Right hindlimb (tissue), 1 donor: ENCODE measurements at regions not wholly inside any gene's neighbourhood (a gene's known extent, or its start where the extent isn't known, plus 50 kb on each side); places are given as distances from the start of the nearest gene placed in this dataset.

Source experiments
- DNase-seq: peaks from one replicate; pipeline ENCODE4 v3.0.0-alpha.2; 2018

DNA sequence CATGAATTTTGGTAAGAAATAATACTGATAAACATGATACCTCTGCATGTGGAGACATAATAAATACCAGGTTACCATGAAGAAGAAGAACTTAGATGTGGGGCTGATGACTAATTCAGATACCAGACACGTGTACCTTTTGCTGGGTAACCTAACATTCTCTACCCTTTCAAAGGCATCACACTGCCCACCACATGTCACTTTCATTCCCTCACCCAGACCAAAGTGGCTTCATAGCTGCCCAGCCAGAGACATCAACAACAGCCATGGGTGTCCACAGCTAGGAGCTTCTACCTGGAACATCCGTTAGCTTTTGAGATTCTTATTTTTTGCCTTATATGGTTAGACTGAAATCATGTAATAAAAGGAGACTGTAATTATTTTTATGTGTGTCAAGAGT is 396.8 kb downstream of the MED10 start:
- no peak for DNase-seq

DNA sequence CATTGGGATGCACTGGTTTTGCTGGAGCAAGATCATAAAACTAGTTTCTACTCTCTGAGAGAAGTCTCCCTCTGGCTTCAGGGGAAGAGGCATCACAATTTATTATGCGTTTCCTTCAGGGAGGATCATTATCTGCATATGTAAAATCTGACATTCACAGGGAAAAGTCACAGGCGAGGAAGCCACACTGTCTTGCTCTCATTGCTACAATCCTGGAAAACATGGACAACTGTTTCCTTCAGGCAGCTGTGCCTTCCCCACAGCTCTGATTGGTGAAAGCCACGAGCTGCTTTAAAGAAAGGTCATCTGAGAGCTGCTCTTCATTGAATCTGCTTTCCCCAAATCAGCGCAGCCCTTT is 397.8 kb downstream of the MED10 start:
- no peak for DNase-seq

DNA sequence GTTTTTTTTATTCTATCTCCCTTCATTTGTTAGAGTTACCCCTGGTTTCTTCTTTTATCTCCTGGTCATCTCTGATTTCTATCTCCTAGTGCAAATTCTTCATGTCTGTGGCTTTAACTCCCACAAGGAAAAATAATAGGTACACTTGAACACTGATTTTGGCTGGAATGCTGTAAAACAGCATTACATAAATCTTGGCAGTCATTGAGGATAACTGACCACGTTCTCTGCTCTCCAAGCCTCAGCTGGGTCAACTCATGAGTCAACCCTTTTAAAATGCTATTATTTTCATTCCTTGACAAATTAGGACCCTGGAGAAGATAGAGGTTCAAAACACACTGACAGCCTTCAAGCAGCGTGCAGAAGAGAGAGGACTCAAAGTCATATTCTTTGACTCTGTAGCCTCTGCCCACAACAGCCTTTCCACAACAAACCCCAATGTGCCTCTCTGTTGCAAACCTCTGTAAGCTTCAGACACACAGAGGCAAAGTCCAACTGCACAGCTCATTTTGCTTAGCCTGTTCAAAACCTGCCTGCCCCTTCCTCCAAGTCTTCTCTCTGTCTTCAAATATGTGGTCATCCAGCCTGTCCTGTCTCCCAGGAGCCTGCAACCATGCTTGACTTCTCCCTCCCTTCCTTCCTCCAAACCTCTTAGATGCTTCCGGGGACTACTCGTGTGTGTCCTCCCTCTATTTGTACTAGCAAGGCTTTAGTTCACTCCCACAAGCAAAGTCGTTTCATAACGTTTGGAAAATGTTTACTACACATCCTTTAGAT is 398.4 kb downstream of the MED10 start:
- no peak for DNase-seq

DNA sequence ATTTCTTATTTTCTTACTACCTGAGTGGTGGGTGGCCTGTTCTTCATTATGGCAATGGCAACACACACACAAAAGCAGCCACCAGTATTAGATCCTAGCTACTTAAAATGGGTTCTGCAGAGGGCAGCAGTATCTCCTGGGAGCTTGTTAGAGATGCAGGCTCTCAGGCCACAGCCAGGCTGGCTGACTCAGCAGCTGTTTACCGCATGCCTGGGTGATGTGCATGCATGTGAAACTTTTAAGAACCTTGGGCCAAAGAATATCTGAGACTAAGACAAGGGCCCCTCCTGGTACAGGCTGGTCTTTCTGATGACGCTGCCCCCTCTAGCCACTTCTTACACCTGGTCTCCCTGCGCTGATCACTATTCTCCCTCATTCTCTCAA is 399.0 kb downstream of the MED10 start:
- no peak for DNase-seq

DNA sequence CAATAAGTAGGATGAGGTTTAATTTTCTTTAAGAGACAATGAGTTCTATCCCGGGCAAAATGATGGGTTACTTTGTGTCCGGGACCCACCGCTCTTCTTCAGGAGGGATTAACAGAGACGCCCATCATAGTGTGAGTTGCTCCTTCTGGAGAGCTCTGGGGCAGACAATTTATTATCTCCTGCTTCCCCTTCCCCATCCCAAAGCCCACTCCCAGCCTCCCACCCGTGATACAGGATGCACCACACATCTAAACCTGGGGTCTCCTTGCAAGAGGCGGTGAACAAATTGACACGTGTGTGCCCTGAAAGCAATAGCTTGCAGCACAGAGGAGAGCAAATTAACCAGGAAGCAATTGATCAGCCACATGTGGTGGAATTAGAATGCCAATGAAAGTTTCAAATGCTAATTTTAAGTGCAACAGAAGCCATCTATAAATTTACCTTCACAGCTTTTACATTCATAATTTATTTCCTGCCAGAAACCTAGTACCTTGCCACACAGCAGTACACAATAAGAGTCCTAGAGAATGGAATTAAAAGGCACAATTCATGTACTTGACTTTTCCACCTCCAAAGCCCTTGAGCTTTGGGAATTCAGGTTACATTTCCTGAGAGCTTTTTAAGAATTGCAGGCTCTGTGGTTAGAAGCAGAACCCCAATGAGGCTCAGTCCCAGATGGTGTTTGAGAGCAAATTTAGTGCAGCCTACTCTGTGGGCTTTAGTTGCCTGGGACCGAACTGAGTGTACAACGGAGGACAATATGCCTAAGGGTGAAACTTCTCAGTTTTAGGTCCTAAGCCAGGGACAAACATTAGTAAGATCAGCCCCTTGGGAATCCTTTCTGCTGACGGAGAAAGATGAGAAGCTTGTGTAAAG is 399.6 kb downstream of the MED10 start:
- no peak for DNase-seq

DNA sequence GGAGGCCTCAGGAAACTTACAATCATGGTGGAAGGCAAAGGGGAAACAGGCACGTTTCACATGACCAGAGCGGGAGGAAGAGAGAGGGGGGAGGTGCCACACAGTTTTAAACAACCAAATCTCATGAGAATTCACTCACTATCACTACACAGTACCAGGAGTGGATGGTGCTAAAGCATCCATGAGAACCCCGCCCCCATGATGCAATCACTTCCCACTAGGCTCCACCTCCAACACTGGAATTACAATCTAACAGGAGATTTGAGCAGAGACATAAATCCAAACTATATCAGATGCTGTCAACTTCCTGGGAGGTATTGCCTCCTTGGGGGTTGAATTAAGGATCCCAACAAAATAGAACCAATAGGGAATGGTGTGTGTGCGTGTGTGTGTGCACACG is 407.1 kb downstream of the MED10 start:
- DNase-seq: no peak

DNA sequence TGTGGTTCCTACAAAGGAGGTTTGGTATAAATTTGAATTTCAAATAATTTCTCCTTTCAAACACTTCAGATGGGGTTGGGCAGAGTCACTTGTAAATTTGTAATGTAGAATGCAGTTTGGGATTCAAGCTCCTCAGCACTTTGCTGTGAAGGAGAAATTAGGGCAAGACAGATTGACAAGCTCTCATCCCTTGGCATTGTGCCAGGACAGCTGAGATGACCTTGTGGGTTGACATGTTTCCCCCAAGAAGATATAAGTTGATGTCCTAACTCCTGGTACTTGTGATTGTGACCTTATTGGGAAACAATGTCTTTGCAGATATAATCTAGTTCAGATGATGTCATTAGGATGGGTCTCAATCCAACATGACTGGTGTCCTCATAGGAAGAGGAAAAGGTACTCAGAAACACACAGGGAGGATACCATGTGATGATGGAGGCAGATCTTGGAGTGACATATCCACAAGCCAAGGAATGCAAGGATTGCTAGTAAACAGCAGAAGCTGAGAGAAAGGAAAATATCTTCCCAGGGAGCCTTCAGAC is 408.3 kb downstream of the MED10 start:
- no peak for DNase-seq

DNA sequence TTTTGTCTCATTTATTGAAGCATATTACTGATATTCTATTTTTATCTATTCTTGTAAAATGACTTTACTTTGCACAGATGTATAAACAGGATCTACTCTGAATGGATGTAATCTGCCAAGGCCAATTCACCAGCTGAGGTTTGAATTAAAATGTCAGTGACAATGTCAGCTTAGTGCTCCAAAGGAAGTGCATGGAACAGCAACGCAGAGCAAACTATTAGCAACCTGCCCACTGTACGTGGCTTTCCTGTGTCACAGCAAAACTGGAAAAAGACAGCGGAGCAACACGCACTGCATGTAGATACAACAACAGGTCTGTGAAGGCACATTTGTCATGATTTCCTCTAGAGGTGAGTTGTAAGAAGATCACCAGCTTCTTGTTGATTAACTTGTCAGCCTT is 409.4 kb downstream of the MED10 start:
- no peak for DNase-seq

DNA sequence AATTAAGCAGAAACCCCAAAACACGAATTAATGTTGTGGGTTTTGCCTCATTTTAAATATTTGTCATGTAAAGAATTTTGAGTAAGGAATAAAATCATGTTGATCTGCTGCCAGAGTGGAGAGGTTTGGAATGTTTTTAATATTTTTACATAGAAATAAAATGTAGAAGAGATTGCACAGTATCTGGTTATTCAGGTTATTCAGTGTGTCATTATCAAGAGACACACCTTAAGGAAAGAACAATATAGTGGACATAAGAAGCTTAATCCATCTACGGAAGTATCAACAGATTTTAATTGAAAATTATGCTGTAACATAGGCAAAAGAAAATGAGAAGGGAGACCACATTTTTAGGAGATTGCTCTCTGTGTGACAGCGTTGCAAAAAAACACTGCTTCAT is 410.4 kb downstream of the MED10 start:
- no peak for DNase-seq

DNA sequence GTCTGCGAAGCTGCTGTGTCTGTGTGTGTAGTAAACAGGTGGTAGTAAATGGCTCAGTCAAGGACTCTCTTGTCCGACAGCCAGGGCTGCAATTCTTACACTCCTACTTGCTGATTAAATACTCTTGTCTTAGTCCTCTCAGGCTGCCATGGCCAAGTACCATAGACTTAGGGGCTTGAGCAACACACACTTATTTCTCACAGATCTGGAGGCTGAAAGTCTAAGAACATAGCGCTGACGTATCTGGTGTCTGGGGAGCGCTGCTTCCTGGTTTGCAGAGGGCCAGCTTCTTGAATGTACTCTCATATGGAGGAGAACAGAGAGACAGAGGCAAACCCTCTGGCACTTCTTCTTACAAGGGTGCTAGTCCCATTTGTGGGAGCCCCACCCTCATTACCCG is 411.0 kb downstream of the MED10 start:
- DNase-seq: no peak

DNA sequence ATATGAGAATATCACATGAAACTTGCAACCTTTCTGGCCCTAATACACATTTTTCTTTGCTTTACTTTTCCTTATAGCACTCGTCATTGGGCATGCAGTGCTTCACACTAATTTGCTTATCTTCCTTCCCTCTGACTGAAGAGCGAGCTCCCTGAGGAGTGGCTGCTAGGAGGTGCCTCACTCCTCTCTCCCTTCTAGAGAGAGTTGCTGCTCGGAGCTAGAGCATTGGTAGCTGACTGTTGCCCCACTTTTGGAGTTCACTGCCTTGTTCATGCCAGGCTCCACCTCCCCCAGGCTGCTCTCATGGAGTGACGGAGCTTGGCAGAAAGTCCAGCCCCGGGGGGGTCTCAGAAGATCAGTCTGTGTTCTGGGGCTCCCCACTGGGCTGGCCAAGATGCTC is 413.2 kb downstream of the MED10 start:
- no peak for DNase-seq

DNA sequence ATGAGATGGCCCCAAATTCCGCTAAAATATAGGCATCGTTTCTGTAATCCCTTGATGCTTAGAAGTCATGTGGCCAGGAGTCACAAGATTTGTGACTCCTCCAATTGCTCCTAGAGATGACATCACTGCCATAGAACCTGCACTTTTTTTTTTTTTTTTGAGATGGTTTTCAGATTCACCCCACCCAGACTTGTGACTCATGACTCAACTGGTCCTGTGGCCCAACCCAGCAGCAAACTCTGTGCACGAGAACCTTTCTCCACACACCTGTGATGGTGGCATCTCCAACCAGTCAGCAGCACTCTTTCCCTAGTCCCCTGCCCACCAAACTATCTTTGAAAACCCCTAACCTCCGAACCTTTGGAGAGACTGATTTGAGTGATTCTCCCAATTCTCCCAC is 414.0 kb downstream of the MED10 start:
- DNase-seq: no peak

DNA sequence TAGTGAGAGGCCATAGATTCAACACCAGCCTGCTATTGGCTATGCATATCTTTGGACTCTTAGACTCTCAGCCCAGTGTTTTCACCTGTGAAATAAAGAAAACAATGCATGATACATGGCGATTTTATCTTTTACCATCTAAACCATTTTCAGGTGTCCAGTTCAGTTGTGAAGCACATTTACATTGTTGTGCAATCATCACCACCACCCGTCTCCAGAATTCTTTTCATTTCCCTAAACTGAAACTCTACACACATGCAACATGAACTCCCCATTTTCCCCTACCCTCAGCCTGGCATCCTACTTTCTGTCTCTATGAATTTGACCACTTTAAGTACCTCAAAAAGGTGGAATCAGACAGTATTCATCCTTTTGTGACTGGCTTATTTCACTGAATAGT is 420.6 kb downstream of the MED10 start:
- DNase-seq: no peak

DNA sequence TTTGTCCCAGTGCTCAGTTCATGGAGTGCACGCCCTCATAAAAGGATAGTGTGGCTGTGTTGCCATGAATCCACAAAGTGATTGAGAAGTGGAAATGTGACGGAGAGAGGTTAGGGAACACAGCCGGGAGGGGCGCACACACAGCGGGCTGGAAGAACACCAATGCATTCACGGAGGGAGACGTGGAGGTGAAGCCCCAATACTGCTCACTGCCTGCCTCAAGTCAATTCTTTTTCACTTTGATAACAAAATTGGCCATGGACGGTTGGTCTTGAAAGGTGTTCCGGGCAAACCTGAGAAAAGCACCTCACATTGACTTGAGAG is 424.1 kb downstream of the MED10 start:
- DNase-seq: no peak

DNA sequence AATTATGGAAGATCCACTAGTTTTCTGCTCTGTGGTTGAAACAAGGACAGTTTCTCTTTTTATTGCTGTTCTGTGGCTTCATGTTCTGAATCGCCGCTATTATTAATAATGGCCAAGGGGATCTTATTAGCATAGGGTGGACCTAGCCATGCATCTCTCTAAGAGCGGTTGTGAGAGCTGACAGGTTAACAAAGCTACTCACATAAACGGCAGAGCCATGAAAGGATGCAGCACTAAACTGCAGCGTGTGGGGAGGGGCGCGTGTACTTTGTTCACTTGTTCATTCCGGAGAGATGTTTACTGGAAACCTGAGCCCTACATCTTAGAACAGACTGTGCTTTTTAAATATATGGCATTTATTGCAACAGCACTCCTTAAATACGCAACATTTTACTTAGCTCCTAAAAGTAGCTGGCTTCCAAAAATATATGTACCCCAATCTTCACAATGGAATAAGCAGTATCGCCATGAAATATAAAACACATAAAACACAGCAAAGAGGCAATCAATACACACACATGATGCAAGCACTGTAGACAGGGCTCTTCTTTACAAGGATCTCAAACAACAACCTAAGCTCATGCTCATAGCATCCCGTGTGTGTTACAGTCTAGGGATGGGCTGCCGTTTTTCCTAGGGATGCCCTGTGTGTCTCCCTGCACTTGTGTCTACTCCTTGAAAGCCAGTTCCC is 424.6 kb downstream of the MED10 start:
- DNase-seq: no peak

DNA sequence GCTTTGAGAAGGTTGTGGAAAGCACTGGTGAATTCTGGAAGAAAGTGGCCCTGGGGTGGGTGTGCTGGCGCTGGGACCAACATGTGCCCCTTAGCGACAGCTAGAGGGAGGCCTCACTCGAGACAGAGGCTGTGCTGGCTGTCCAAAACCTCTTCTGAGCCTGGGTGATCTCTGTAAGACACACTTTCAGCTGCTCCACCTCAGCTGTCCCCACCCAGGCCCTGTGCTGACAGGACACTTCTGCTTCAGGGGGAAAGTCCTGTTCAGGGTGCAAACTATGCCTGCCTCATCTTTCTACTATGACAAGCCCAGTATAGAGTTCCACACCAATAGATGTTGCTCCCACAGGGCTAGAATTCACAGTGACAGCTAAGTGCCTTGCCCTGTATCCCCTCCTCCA is 426.4 kb downstream of the MED10 start:
- no peak for DNase-seq

DNA sequence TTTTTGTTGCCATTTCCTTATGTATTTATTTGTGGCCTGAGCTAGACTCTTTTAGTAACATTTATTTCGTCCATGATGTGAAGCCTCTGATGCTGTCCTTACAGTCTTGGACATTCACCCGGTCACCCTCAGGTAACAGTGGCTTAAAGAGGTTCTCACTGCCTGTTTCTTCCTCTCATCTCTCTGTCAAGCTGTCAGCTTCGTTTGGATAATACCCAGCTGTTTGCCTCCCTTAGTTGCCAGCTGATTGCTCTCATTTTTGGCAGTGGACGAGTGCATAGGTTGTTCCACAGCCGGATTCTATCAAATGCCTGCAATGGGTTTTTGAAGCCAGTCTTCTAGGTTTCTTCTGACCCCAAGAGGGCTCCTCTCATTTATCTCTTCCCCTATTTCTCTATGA is 427.7 kb downstream of the MED10 start:
- no peak for DNase-seq

DNA sequence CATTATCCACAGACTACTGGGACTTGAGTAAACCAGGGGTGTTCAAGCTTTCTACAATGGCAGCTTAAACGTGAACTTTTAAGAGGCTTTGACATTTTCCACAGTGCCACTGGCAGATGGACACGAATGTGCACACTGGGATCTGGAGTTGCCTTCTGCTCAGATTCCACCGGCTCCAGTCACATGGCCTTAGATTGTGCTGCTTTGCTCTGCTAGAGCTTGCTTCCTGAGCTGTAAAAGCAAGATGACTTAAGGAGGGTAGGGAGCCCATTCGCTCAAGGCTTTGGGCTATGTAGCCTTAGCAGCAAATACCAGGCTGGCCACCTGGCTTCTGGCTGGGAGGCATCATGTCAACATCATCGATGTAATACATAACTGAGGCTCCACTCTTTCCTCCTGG is 436.9 kb downstream of the MED10 start:
- no peak for DNase-seq

DNA sequence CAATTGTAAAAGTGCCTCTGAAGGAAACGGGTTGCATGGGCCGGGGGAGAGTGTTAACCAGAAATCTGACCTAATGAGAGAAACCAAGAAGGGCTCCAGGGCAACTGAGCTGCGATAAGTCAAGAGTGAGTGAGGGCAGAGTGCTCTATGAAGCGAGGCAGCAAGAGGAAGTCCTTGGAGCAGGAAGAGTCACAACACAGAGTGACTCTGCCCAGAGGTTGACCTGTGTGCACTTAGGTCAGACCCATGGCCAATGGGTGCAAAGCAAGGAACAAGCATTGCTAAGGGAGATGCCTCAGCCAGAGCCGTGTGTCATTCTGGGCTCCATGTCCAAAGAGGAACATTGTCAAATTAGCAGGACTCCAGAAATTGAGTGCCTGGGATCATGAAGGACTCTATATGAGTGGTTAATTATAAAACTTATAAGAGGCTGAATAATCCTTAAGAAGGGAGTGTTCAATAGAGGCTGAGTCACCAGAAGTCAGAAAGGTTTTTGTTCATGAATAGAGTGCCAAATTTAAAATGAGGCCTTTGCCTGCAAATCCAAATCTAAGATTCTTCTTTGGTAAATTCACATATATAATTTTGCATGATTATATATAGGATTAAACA is 438.5 kb downstream of the MED10 start:
- DNase-seq: no peak

DNA sequence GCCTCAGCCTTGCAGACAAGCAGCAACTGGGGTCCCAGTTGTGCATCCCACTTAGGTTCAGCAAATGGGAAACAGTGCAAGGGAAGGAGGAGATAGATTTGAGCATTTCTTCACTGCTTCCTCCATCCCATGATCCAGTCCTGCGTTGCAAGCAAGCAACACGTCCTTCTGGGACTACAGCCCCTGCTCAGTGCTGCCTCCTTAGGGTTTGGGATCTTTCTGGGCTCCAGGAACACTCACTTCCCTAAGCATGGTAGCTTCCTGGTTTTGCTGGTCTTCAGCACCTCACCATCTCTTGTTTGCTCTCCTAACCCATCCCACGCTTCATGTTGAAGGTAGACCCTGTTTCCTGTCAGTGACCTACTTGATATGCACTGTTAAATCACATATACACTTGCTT is 444.7 kb downstream of the MED10 start:
- DNase-seq: no peak

DNA sequence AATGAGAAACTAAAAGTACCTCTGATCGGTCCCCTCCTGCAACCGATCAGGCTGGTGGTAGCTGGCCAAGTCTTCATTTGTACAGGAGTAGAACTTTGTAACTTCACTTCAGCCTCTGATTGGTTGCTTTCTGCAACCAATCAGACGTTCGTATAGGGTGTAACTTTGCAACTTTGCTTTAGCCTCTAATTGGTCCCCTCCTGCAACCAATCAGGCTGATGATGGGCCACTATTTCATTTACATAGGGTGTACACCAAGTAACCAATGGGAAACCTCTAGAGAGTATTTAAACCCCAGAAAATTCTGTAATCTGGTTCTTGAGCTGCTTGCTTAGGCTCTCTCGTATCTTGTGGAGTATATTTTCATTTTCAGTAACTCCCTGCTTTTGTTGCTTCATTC is 445.5 kb downstream of the MED10 start:
- no peak for DNase-seq

DNA sequence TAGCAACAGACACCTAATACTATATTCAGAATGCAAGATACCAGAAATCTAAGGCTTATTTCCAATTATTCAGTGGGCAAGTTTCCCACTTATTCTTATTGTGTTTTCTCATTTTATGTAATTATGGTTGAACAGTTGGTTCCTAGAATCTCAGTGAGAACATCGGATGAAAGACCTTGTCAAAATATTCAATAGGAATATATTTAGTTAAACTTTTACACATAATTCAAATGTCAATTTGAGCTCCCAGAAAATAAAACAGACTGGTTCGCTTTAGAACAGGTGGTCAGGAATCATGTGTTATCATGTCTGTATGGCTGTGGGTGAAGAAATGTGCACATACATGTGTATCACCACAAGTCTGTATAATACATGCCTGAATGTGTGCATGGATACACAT is 447.8 kb downstream of the MED10 start:
- no peak for DNase-seq

DNA sequence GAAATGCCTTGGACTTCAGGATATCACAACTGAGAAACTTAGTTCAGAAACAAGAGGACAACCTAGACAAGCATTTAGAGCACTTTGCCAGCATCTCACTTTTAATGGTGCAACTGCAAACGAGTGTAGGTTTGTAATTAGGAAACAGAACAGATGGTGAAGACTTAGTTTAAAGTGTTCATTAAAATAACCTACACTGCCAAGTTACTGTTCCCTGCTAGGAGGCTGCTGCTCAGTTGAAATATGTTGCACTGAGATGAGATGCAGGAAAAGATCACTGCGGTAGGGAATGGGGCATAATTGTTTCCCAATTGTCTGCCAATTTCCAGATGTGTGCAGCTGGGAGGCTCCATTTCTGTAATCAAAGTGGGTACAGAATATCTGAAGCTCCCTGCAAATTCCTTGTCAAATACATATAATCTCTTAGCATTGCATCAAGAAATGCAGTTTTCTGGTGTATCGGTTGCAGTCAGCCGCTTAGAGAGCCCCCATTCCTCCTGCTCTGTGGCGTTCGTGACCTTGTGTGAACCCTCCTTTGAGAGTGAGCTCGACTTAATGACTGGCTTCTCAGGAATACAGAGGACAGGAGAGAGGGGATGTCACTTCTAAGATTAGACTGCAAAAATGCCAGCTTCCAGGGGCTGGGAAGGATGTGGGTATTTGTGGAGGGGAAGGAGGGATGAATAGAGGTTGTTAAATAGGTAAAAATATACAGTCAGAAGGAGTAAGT is 448.9 kb downstream of the MED10 start:
- no peak for DNase-seq
